NCI-H1105 treated with DMSO at 0.1 percent for 48 hours (cell line): ENCODE measurements at regions not wholly inside any gene's neighbourhood (a gene's known extent, or its start where the extent isn't known, plus 50 kb on each side); places are given as distances from the start of the nearest gene placed in this dataset.
"Not testable (repeated sequence)": the region's sequence is repeated elsewhere in the genome, so short reads cannot be mapped to it uniquely, and the experiment has no call there.

Source experiments
- DNase-seq: peaks from one replicate; lab custom pipeline; 2025; lab: John Stamatoyannopoulos, UW

- no peak for DNase-seq
Measured at GRCh38 chr9:34907044-34907443, 51.0 kb upstream of the PHF24 start.

GRCh38 chr9:34899535-34900158, 58.4 kb upstream of the PHF24 start:
- peak; percentile 58 for DNase-seq

GRCh38 chr9:34898846-34899245, 59.2 kb upstream of the PHF24 start:
- no peak for DNase-seq

GRCh38 chr9:34896112-34896511, 62.0 kb upstream of the PHF24 start:
- no peak for DNase-seq

- DNase-seq = no peak
Measured at GRCh38 chr9:34892886-34893285, 65.2 kb upstream of the PHF24 start.

GRCh38 chr9:34891386-34891785, 66.7 kb upstream of the PHF24 start:
- no peak for DNase-seq

GRCh38 chr9:34887841-34888240, 70.2 kb upstream of the PHF24 start:
- no peak for DNase-seq

- DNase-seq = no peak
Measured at GRCh38 chr9:34884747-34885189, 73.3 kb upstream of the PHF24 start.

GRCh38 chr9:34876096-34876495, 82.0 kb upstream of the PHF24 start:
- no peak for DNase-seq

- peak; percentile 41 for DNase-seq
Measured at GRCh38 chr9:34869390-34869789, 88.7 kb upstream of the PHF24 start.

- no peak for DNase-seq
Measured at GRCh38 chr9:34866614-34867013, 91.5 kb upstream of the PHF24 start.

- no peak for DNase-seq
Measured at GRCh38 chr9:34863426-34863825, 94.7 kb upstream of the PHF24 start.

GRCh38 chr9:34862836-34863235, 95.2 kb upstream of the PHF24 start:
- DNase-seq = no peak

GRCh38 chr9:34862043-34862442, 96.0 kb upstream of the PHF24 start:
- DNase-seq = no peak

- not testable (repeated sequence) for DNase-seq
Measured at GRCh38 chr9:34855016-34855415, 103.1 kb upstream of the PHF24 start.

GRCh38 chr9:34830068-34830467, 120.1 kb upstream of the CCL21 start:
- DNase-seq = no peak

- DNase-seq = no peak
Measured at GRCh38 chr9:34826999-34827538, 117.1 kb upstream of the CCL21 start.

- DNase-seq = no peak
Measured at GRCh38 chr9:34825775-34826174, 115.8 kb upstream of the CCL21 start.

GRCh38 chr9:34823778-34824177, 113.8 kb upstream of the CCL21 start:
- DNase-seq = no peak

GRCh38 chr9:34810187-34810524, 100.2 kb upstream of the CCL21 start:
- DNase-seq = no peak

- DNase-seq = no peak
Measured at GRCh38 chr9:34809504-34810186, 99.7 kb upstream of the CCL21 start.

GRCh38 chr9:34802916-34803315, 93.0 kb upstream of the CCL21 start:
- no peak for DNase-seq

- DNase-seq = no peak
Measured at GRCh38 chr9:34797367-34797766, 87.4 kb upstream of the CCL21 start.

GRCh38 chr9:34796924-34797323, 87.0 kb upstream of the CCL21 start:
- DNase-seq = no peak
